Neural cell (in vitro differentiated cells): ENCODE measurements at regions not wholly inside any gene's neighbourhood (a gene's known extent, or its start where the extent isn't known, plus 50 kb on each side); places are given as distances from the start of the nearest gene placed in this dataset.

Source experiments
- H2AFZ ChIP-seq: fragments of 200-600, 300-800 bp; sonication (generic), shearing (Covaris generic); 2 replicates; pipeline ENCODE4 v1.6.0; 2014; ENCODE audit warnings: low read depth, mild to moderate bottlenecking, antibody characterized with exemption, low read length, moderate library complexity
- H3F3A ChIP-seq: fragments of 200-600 bp; shearing (Covaris generic); 2 replicates; pipeline ENCODE4 v1.6.1; 2016; ENCODE audit warnings: mild to moderate bottlenecking, moderate library complexity, mixed read lengths, antibody characterized with exemption, low read length; ENCODE audit not compliant: insufficient read depth, poor library complexity, severe bottlenecking
- H3K27ac ChIP-seq: fragments of 200-600, 300-800 bp; sonication (generic), shearing (Covaris generic); 2 replicates; pipeline ENCODE4 v1.5.1; 2014; ENCODE audit warnings: mild to moderate bottlenecking, low read length, moderate library complexity
- H3K27me3 ChIP-seq: fragments of 300-800, 200-600 bp; sonication (generic), shearing (Covaris generic); 2 replicates; pipeline ENCODE4 v1.6.0; 2014; ENCODE audit warnings: mild to moderate bottlenecking, low read depth, low read length, moderate library complexity; ENCODE audit not compliant: insufficient read depth
- H3K36me3 ChIP-seq: fragments of 300-800, 200-600 bp; sonication (generic), shearing (Covaris generic); 2 replicates; pipeline ENCODE4 v1.5.1; 2014; ENCODE audit warnings: mild to moderate bottlenecking, antibody characterized with exemption, low read length, moderate library complexity; ENCODE audit not compliant: insufficient read depth
- H3K4me2 ChIP-seq: fragments of 300-800, 200-600 bp; sonication (generic), shearing (Covaris generic); 2 replicates; pipeline ENCODE4 v1.6.0; 2014; ENCODE audit warnings: mild to moderate bottlenecking, low read length
- H3K4me3 ChIP-seq: fragments of 300-800, 200-600 bp; sonication (generic), shearing (Covaris generic); 2 replicates; pipeline ENCODE4 v1.5.1; 2014; ENCODE audit warnings: mild to moderate bottlenecking, low read length, moderate library complexity
- H3K79me2 ChIP-seq: fragments of 200-600 bp; shearing (Covaris generic); replicated peaks from 2 replicates; pipeline ENCODE4 v1.6.0; 2014; ENCODE audit warnings: mild to moderate bottlenecking, low read length, moderate library complexity; ENCODE audit not compliant: insufficient read depth
- H3K9ac ChIP-seq: fragments of 300-800, 200-600 bp; sonication (generic), shearing (Covaris generic); 2 replicates; pipeline ENCODE4 v1.6.1; 2016; ENCODE audit warnings: mild to moderate bottlenecking, low read length, mixed read lengths
- H3K9me2 ChIP-seq: fragments of 200-600 bp; shearing (Covaris generic); 2 replicates; pipeline ENCODE4 v1.6.1; 2016; ENCODE audit warnings: mild to moderate bottlenecking, low read length, mixed read lengths; ENCODE audit not compliant: insufficient read depth
- H3K9me3 ChIP-seq: fragments of 200-600, 300-800 bp; sonication (generic), shearing (Covaris generic); 2 replicates; pipeline ENCODE4 v1.6.1; 2016; ENCODE audit warnings: mild to moderate bottlenecking, mixed run types, low read length, moderate library complexity, mixed read lengths
- H4K20me1 ChIP-seq: fragments of 200-600 bp; shearing (Covaris generic); 2 replicates; pipeline ENCODE4 v1.6.1; 2016; ENCODE audit warnings: mild to moderate bottlenecking, mixed run types; ENCODE audit not compliant: insufficient read depth
- EP300 ChIP-seq: fragments of 450-650 bp; conservative IDR thresholded peaks from 2 replicates; pipeline ENCODE4 v1.6.1; 2014; ENCODE audit warnings: antibody characterized with exemption, mild to moderate bottlenecking, moderate library complexity; ENCODE audit not compliant: poor library complexity, severe bottlenecking
- EZH2 ChIP-seq: fragments of 200-600, 300-800 bp; shearing (Covaris generic), sonication (generic); IDR thresholded peaks from 2 replicates; pipeline ENCODE4 v1.6.1; 2014; ENCODE audit warnings: antibody characterized with exemption, low read length, borderline replicate concordance, mild to moderate bottlenecking; ENCODE audit not compliant: insufficient read depth, poor library complexity, severe bottlenecking
- MXI1 ChIP-seq: fragments of 450-650 bp; conservative IDR thresholded peaks from 2 replicates; pipeline ENCODE4 v1.6.1; 2014; ENCODE audit warnings: antibody characterized with exemption, mild to moderate bottlenecking; ENCODE audit not compliant: poor library complexity, severe bottlenecking
- POLR2AphosphoS5 ChIP-seq: IDR thresholded peaks from 2 replicates; pipeline ENCODE4 v1.6.1; 2012
- RAD21 ChIP-seq: fragments of 450-650 bp; conservative IDR thresholded peaks from 2 replicates; pipeline ENCODE4 v1.6.1; 2014; ENCODE audit warnings: antibody characterized with exemption, mild to moderate bottlenecking, moderate library complexity
- REST ChIP-seq: IDR thresholded peaks from 2 replicates; pipeline ENCODE4 v1.6.1; 2012; ENCODE audit warnings: borderline replicate concordance
- SMC3 ChIP-seq: fragments of 450-650 bp; conservative IDR thresholded peaks from 2 replicates; pipeline ENCODE4 v1.6.1; 2014; ENCODE audit warnings: antibody characterized with exemption, mild to moderate bottlenecking, moderate library complexity; ENCODE audit not compliant: poor library complexity
- TAF1 ChIP-seq: IDR thresholded peaks from 2 replicates; pipeline ENCODE4 v1.6.1; 2012; ENCODE audit warnings: low read depth
- TF ChIP-seq, protein P1 (sequence below): fragments of 450-650 bp; IDR thresholded peaks from 2 replicates; pipeline ENCODE4 v1.5.1; 2014; ENCODE audit warnings: antibody characterized with exemption, mild to moderate bottlenecking, moderate library complexity; ENCODE audit not compliant: poor library complexity, severe bottlenecking

DNA sequence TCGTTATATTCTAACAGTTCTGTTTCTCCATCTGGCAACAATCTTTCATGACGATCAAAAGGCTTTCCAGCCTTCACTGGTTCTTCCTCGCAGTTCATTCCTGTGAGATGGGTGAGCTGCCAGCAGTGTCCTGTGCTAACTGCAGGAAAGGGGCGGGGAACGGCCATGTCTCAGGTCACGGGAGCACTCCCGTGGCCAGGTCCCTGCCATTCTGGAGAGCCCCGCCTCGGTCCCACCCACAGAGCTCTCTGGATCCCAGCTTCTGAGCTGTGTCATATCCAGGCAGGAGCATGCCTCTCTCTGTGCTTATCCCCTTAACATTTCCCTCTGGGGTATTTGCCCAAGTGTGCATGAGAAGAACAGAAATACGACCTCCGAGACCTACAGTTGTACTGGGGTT, 297.8 kb upstream of the IRX2 start:
- H3K27ac ChIP-seq, result no peak overlapping the region
- no peaks in the 10 kb centered on the region for H3K27me3 ChIP-seq
- no peaks in the 10 kb centered on the region for H4K20me1 ChIP-seq
- H3K36me3 ChIP-seq, result no peaks in the 10 kb centered on the region
- TF ChIP-seq RAD21 (no peak), SMC3 (no peak), EP300 (no peak), EZH2 (no peak), MXI1 (no peak), TAF1 (no peak), REST (no peak), POLR2AphosphoS5 (no peak)
- TF ChIP-seq, protein P1, sequence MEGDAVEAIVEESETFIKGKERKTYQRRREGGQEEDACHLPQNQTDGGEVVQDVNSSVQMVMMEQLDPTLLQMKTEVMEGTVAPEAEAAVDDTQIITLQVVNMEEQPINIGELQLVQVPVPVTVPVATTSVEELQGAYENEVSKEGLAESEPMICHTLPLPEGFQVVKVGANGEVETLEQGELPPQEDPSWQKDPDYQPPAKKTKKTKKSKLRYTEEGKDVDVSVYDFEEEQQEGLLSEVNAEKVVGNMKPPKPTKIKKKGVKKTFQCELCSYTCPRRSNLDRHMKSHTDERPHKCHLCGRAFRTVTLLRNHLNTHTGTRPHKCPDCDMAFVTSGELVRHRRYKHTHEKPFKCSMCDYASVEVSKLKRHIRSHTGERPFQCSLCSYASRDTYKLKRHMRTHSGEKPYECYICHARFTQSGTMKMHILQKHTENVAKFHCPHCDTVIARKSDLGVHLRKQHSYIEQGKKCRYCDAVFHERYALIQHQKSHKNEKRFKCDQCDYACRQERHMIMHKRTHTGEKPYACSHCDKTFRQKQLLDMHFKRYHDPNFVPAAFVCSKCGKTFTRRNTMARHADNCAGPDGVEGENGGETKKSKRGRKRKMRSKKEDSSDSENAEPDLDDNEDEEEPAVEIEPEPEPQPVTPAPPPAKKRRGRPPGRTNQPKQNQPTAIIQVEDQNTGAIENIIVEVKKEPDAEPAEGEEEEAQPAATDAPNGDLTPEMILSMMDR, result no peak
- H3K9me3 ChIP-seq, result no peaks in the 10 kb centered on the region
- no peak overlapping the region for H3K4me3 ChIP-seq
- no peaks in the 10 kb centered on the region for H3K79me2 ChIP-seq
- no peaks in the 10 kb centered on the region for H3K9me2 ChIP-seq
- no peak overlapping the region for H3K4me2 ChIP-seq
- H2AFZ ChIP-seq, result no peak overlapping the region
- H3F3A ChIP-seq, result no peaks in the 10 kb centered on the region
- no peak overlapping the region for H3K9ac ChIP-seq

DNA sequence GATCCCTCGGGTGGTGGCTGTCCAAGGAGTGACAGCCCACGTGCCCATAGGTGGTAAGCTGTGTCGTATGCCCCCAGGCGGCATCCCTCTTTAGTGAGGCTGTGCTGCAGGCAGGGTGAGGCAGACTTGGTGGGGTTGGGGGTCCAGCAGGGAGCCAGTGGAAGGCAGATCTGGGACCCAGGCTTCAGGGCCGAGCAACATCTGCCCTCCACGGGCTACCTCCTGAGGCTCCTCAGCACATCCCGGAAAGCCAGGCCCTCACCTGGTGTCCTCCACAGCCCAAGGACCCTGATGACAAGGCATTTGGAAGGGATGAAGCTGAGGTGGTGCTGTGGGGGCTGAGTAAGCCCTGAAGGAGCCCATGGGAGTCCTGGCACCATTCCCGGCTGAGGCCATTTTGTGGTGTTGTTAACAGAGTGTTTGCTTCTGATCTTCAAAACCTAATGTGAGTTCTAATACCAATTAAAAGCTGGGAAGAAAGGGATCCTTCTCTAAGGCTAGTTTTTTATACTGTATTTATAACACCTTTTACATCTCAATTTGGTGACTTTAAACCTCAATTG, 295.8 kb upstream of the IRX2 start:
- Histone ChIP-seq H3K9ac (no peak overlapping the region), H3K4me2 (no peak overlapping the region), H2AFZ (no peak overlapping the region), H3K9me2 (no peaks in the 10 kb centered on the region), H3K36me3 (no peaks in the 10 kb centered on the region), H3F3A (no peaks in the 10 kb centered on the region), H3K27ac (no peak overlapping the region), H3K27me3 (no peaks in the 10 kb centered on the region), H3K4me3 (no peak overlapping the region), H3K9me3 (no peaks in the 10 kb centered on the region), H3K79me2 (no peaks in the 10 kb centered on the region), H4K20me1 (no peaks in the 10 kb centered on the region)
- TF ChIP-seq TAF1, result no peak
- no peak for TF ChIP-seq POLR2AphosphoS5
- no peak for TF ChIP-seq REST
- no peak for TF ChIP-seq SMC3
- no peak for TF ChIP-seq EP300
- TF ChIP-seq, protein P1, result no peak
- TF ChIP-seq RAD21, result no peak
- TF ChIP-seq MXI1, result no peak
- no peak for TF ChIP-seq EZH2
